ENCODE measurements at regions not wholly inside any gene's neighbourhood (a gene's known extent, or its start where the extent isn't known, plus 50 kb on each side); places are given as distances from the start of the nearest gene placed in this dataset.
A peak's percentile ranks its signal among the peaks of the same experiment; 100 is the strongest.

DNA sequence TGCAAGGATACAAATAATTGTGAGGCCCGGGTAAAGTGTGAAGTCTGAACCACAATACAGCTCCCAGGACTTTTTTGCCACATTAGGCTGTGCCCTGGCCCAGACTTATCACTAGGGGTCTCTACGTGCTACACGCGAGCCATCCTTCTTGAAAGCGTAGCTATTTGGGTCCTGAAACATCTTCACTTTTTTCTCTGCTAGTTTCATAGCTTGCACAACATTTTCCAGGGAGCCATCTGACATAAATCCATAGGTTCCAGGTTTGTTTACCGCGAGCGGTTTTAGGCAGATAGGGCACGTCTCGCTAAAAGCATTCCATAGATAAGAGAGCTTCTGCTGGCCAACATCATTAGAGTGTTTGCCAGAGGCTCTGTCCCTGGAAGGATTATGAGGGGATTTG is 226.5 kb downstream of the RPS24 start:
- no peaks in the 10 kb centered on the region for H3K79me1 ChIP-seq (ENCODE audit: low read depth, low read length)
- no peak overlapping the region for H2BK15ac ChIP-seq (ENCODE audit: low read length)
- H3K4ac ChIP-seq (ENCODE audit: low read length): no peak overlapping the region
- no peak overlapping the region for H2BK120ac ChIP-seq (ENCODE audit: low read depth, low read length)
- H2BK12ac ChIP-seq (ENCODE audit: low read length): no peak overlapping the region
- H3K4me1 ChIP-seq (ENCODE audit: control insufficient read depth in 2 of 2, insufficient read depth in 1 of 2, low read depth in 1 of 2, low read length in 2 of 2): peaks cover 6 to 7% of the 10 kb centered on the region in 2 donors
- peaks cover 0 to 18% (median 0%) of the 10 kb centered on the region in 3 experiments for H3K27me3 ChIP-seq (ENCODE audit: control insufficient read depth in 3 of 3, insufficient read depth in 3 of 3, low read depth in 1 of 3, low read length in 3 of 3)
- H2AFZ ChIP-seq (ENCODE audit: low read length): no peak overlapping the region
- H3K27ac ChIP-seq (replicated peaks; ENCODE audit: low read length): no peak overlapping the region
- H3K9ac ChIP-seq (ENCODE audit: low read depth, low read length, poor library complexity): no peak overlapping the region
- H2AK5ac ChIP-seq (ENCODE audit: low read depth, low read length): no peak overlapping the region
- no peak for DNase-seq (ENCODE audit: low spot score)
- no peak overlapping the region for H3K4me3 ChIP-seq (ENCODE audit: low read length in 2 of 2)
- no peak overlapping the region for H3K23ac ChIP-seq (ENCODE audit: low read depth, low read length, poor library complexity)
- no CpG with 5 or more reads among the region's 10 CpGs for WGBS, 2 donors (ENCODE audit: extremely low coverage in 2 of 2, insufficient read length in 2 of 2, insufficient replicate concordance in 1 of 2)
- H3K36me3 ChIP-seq (replicated peaks in 1 of 2; ENCODE audit: control insufficient read depth in 2 of 2, insufficient read depth in 2 of 2, low read length in 2 of 2): no peaks in the 10 kb centered on the region
- H2BK5ac ChIP-seq (ENCODE audit: low read length): no peak overlapping the region
- H3K14ac ChIP-seq (ENCODE audit: low read length): no peak overlapping the region
- no peak overlapping the region for H4K8ac ChIP-seq (ENCODE audit: low read depth, low read length)
- H3K18ac ChIP-seq (ENCODE audit: low read length): no peak overlapping the region
- no peak overlapping the region for H4K91ac ChIP-seq (ENCODE audit: low read depth, low read length, poor library complexity)
- H3K4me2 ChIP-seq (ENCODE audit: insufficient read depth, low read length, poor library complexity, severe bottlenecking): no peak overlapping the region
- H3K9me3 ChIP-seq (replicated peaks in 1 of 2; ENCODE audit: control insufficient read depth in 2 of 2, insufficient read depth in 1 of 2, low read depth in 1 of 2, low read length in 2 of 2): no peaks in the 10 kb centered on the region

DNA sequence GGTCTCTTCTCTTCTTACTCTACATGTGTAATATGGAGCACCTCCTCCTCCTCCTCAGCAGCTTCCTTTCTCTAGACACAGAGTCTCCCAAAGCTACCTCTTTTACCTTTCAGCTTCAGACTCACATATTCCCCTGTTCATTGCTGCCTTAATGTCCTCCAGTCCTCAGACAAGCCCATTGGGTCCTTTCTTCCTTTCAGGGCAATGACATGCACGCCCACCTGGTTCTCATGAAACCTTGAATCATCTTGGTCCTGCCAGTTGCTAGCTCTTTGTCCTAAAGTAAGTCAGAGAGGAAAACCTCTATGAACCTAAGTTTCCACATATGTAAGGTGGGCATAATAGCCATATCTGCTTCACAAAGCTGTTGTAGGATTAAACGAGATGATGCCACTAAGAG is 227.0 kb downstream of the RPS24 start:
- H3K4me3 ChIP-seq (ENCODE audit: low read length in 2 of 2): no peak overlapping the region
- H2BK5ac ChIP-seq (ENCODE audit: low read length): no peak overlapping the region
- H3K27ac ChIP-seq (replicated peaks; ENCODE audit: low read length): no peak overlapping the region
- no peak overlapping the region for H3K23ac ChIP-seq (ENCODE audit: low read depth, low read length, poor library complexity)
- H3K9me3 ChIP-seq (replicated peaks in 1 of 2; ENCODE audit: control insufficient read depth in 2 of 2, insufficient read depth in 1 of 2, low read depth in 1 of 2, low read length in 2 of 2): no peaks in the 10 kb centered on the region
- no peak overlapping the region for H3K4me2 ChIP-seq (ENCODE audit: insufficient read depth, low read length, poor library complexity, severe bottlenecking)
- no CpG with 5 or more reads among the region's 2 CpGs for WGBS, 2 donors (ENCODE audit: extremely low coverage in 2 of 2, insufficient read length in 2 of 2, insufficient replicate concordance in 1 of 2)
- H3K18ac ChIP-seq (ENCODE audit: low read length): no peak overlapping the region
- H2AK5ac ChIP-seq (ENCODE audit: low read depth, low read length): no peak overlapping the region
- H2BK120ac ChIP-seq (ENCODE audit: low read depth, low read length): no peak overlapping the region
- H3K36me3 ChIP-seq (replicated peaks in 1 of 2; ENCODE audit: control insufficient read depth in 2 of 2, insufficient read depth in 2 of 2, low read length in 2 of 2): no peaks in the 10 kb centered on the region
- H2BK15ac ChIP-seq (ENCODE audit: low read length): no peak overlapping the region
- H3K9ac ChIP-seq (ENCODE audit: low read depth, low read length, poor library complexity): no peak overlapping the region
- H4K8ac ChIP-seq (ENCODE audit: low read depth, low read length): no peak overlapping the region
- H3K4me1 ChIP-seq (ENCODE audit: control insufficient read depth in 2 of 2, insufficient read depth in 1 of 2, low read depth in 1 of 2, low read length in 2 of 2): peaks cover 6 to 7% of the 10 kb centered on the region in 2 donors
- H2AFZ ChIP-seq (ENCODE audit: low read length): no peak overlapping the region
- H2BK12ac ChIP-seq (ENCODE audit: low read length): no peak overlapping the region
- no peak overlapping the region for H4K91ac ChIP-seq (ENCODE audit: low read depth, low read length, poor library complexity)
- H3K4ac ChIP-seq (ENCODE audit: low read length): no peak overlapping the region
- no peak for DNase-seq (ENCODE audit: low spot score)
- no peaks in the 10 kb centered on the region for H3K79me1 ChIP-seq (ENCODE audit: low read depth, low read length)
- H3K14ac ChIP-seq (ENCODE audit: low read length): no peak overlapping the region
- peaks cover 0 to 21% (median 0%) of the 10 kb centered on the region in 3 experiments for H3K27me3 ChIP-seq (ENCODE audit: control insufficient read depth in 3 of 3, insufficient read depth in 3 of 3, low read depth in 1 of 3, low read length in 3 of 3)

DNA sequence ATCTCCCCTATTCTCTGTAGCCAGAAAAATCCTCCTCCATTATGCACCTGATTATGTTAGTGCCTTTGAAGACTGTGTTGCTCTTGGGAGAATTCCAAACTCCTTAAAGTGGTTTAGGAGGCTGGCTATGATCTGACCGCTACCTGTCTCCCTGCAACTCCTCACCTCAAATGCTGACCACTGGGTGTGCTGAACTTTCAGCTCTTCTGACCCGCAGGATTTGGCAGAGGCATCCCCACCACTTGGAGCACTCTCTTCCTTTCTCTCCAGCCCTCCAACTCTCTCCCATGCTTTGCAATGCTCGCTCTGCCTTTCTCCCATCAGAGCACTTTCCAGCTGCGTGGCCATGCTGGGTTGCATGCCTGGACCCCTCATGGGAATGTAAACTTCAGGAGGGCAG is 227.6 kb downstream of the RPS24 start:
- no peaks in the 10 kb centered on the region for H3K79me1 ChIP-seq (ENCODE audit: low read depth, low read length)
- H2BK15ac ChIP-seq (ENCODE audit: low read length): peak overlapping the region; percentile 24
- no peak overlapping the region for H4K8ac ChIP-seq (ENCODE audit: low read depth, low read length)
- no peak overlapping the region for H2BK12ac ChIP-seq (ENCODE audit: low read length)
- H2AK5ac ChIP-seq (ENCODE audit: low read depth, low read length): peak overlapping the region; percentile 49
- no CpG with 5 or more reads among the region's 4 CpGs for WGBS, 2 donors (ENCODE audit: extremely low coverage in 2 of 2, insufficient read length in 2 of 2, insufficient replicate concordance in 1 of 2)
- no peak for DNase-seq (ENCODE audit: low spot score)
- H3K4me1 ChIP-seq (ENCODE audit: control insufficient read depth in 2 of 2, insufficient read depth in 1 of 2, low read depth in 1 of 2, low read length in 2 of 2): peaks cover 1 to 2% of the 10 kb centered on the region in 2 donors
- no peak overlapping the region for H2BK5ac ChIP-seq (ENCODE audit: low read length)
- H3K4ac ChIP-seq (ENCODE audit: low read length): no peak overlapping the region
- no peak overlapping the region for H2BK120ac ChIP-seq (ENCODE audit: low read depth, low read length)
- no peak overlapping the region for H3K14ac ChIP-seq (ENCODE audit: low read length)
- H4K91ac ChIP-seq (ENCODE audit: low read depth, low read length, poor library complexity): no peak overlapping the region
- no peak overlapping the region for H3K27ac ChIP-seq (replicated peaks; ENCODE audit: low read length)
- no peak overlapping the region for H3K4me3 ChIP-seq (ENCODE audit: low read length in 2 of 2)
- no peaks in the 10 kb centered on the region for H3K36me3 ChIP-seq (replicated peaks in 1 of 2; ENCODE audit: control insufficient read depth in 2 of 2, insufficient read depth in 2 of 2, low read length in 2 of 2)
- no peak overlapping the region for H3K4me2 ChIP-seq (ENCODE audit: insufficient read depth, low read length, poor library complexity, severe bottlenecking)
- H3K9me3 ChIP-seq (replicated peaks in 1 of 2; ENCODE audit: control insufficient read depth in 2 of 2, insufficient read depth in 1 of 2, low read depth in 1 of 2, low read length in 2 of 2): no peaks in the 10 kb centered on the region
- no peak overlapping the region for H3K18ac ChIP-seq (ENCODE audit: low read length)
- H3K23ac ChIP-seq (ENCODE audit: low read depth, low read length, poor library complexity): no peak overlapping the region
- H3K9ac ChIP-seq (ENCODE audit: low read depth, low read length, poor library complexity): no peak overlapping the region
- H2AFZ ChIP-seq (ENCODE audit: low read length): no peak overlapping the region
- peaks cover 0 to 21% (median 0%) of the 10 kb centered on the region in 3 experiments for H3K27me3 ChIP-seq (ENCODE audit: control insufficient read depth in 3 of 3, insufficient read depth in 3 of 3, low read depth in 1 of 3, low read length in 3 of 3)

DNA sequence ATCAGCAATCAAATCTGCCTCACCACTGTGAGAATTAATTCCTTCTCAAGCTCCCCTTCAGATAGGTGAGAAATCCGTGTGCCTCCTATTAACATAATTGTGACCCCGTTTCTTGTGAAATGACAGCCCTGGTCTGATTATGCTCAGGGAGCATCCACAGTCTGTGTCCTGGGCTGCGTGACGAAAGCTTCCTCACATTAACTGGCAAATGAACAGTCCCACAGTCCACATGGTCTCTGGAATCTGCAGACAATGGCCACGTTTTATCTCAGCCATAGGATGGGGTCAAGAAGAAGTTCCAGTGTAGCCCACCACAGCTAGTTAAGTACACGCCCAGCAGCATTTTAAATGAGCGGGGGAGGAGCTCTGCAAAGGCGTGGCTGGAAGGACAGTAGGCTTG is 229.2 kb downstream of the RPS24 start:
- peaks cover 0 to 2% of the 10 kb centered on the region in 2 donors for H3K9me3 ChIP-seq (replicated peaks in 1 of 2; ENCODE audit: control insufficient read depth in 2 of 2, insufficient read depth in 1 of 2, low read depth in 1 of 2, low read length in 2 of 2)
- H4K8ac ChIP-seq (ENCODE audit: low read depth, low read length): no peak overlapping the region
- H3K27me3 ChIP-seq (ENCODE audit: control insufficient read depth in 3 of 3, insufficient read depth in 3 of 3, low read depth in 1 of 3, low read length in 3 of 3): peaks cover 0 to 21% (median 0%) of the 10 kb centered on the region in 3 experiments
- H3K27ac ChIP-seq (replicated peaks; ENCODE audit: low read length): no peak overlapping the region
- no peak overlapping the region for H2BK5ac ChIP-seq (ENCODE audit: low read length)
- no peak for DNase-seq (ENCODE audit: low spot score)
- no peak overlapping the region for H3K4me2 ChIP-seq (ENCODE audit: insufficient read depth, low read length, poor library complexity, severe bottlenecking)
- no peak overlapping the region for H2AK5ac ChIP-seq (ENCODE audit: low read depth, low read length)
- no peak overlapping the region for H3K9ac ChIP-seq (ENCODE audit: low read depth, low read length, poor library complexity)
- no peak overlapping the region for H3K14ac ChIP-seq (ENCODE audit: low read length)
- no peak overlapping the region for H2BK120ac ChIP-seq (ENCODE audit: low read depth, low read length)
- no peak overlapping the region for H3K18ac ChIP-seq (ENCODE audit: low read length)
- H3K4me1 ChIP-seq (ENCODE audit: control insufficient read depth in 2 of 2, insufficient read depth in 1 of 2, low read depth in 1 of 2, low read length in 2 of 2): peaks cover 0 to 1% of the 10 kb centered on the region in 2 donors
- no peak overlapping the region for H2BK12ac ChIP-seq (ENCODE audit: low read length)
- H3K36me3 ChIP-seq (replicated peaks in 1 of 2; ENCODE audit: control insufficient read depth in 2 of 2, insufficient read depth in 2 of 2, low read length in 2 of 2): no peaks in the 10 kb centered on the region
- H3K4ac ChIP-seq (ENCODE audit: low read length): no peak overlapping the region
- H3K4me3 ChIP-seq (ENCODE audit: low read length in 2 of 2): no peak overlapping the region
- H3K79me1 ChIP-seq (ENCODE audit: low read depth, low read length): no peaks in the 10 kb centered on the region
- H2AFZ ChIP-seq (ENCODE audit: low read length): no peak overlapping the region
- WGBS, 2 donors (ENCODE audit: extremely low coverage in 2 of 2, insufficient read length in 2 of 2, insufficient replicate concordance in 1 of 2): no CpG with 5 or more reads among the region's 8 CpGs
- H2BK15ac ChIP-seq (ENCODE audit: low read length): no peak overlapping the region
- no peak overlapping the region for H4K91ac ChIP-seq (ENCODE audit: low read depth, low read length, poor library complexity)
- no peak overlapping the region for H3K23ac ChIP-seq (ENCODE audit: low read depth, low read length, poor library complexity)

All from neuronal stem cell (in vitro differentiated cells).